A549 (cell line): ENCODE measurements at regions not wholly inside any gene's neighbourhood (a gene's known extent, or its start where the extent isn't known, plus 50 kb on each side); places are given as distances from the start of the nearest gene placed in this dataset.

Experiments used
- ATAC-seq, 2 experiments: fragments of 200-7000 bp in 1 of 2; fragments of >200 bp in 1 of 2; cut with Nextera tagmentation in 1 of 2; cut with Tn5 transposase in 1 of 2; 3 replicates each; pipeline versions ENCODE4 v1.8.0 to v1.9.1; 2018 to 2020; ENCODE audit warnings: mild to moderate bottlenecking in 1 of 2, moderate library complexity in 1 of 2
- CTCF ChIA-PET: fragments of 300-600 bp; sonication (Branson Sonifier 250); formaldehyde crosslinking; extraction: SDS; loops from one replicate; lab custom pipeline; 2021; ENCODE audit warnings: antibody characterized with exemption, inconsistent platforms; lab: Yijun Ruan, JAX
- POLR2A ChIA-PET: fragments of 350-600 bp; formaldehyde crosslinking; extraction: SDS; loops from one replicate; lab custom pipeline; 2021; ENCODE audit warnings: antibody characterized with exemption, inconsistent platforms; lab: Yijun Ruan, JAX
- DNase-seq, 2 experiments: peaks; one replicate each; pipeline versions ENCODE4 v3.0.0 to v3.0.0-alpha.2; 2011 to 2016; ENCODE audit warnings: low read depth in 1 of 2, low spot score in 1 of 2
- FAIRE-seq: peaks from 2 replicates; lab custom pipeline; 2011; peaks lifted over from hg19 to GRCh38; lab: Jason Lieb, UNC
- H3K27ac ChIP-seq, 2 experiments: fragments of >200 bp; sonication (Bioruptor Twin); formaldehyde crosslinking; 3 replicates each; pipeline ENCODE4 v1.5.1; 2016 to 2017
- H3K4me1 ChIP-seq: fragments of >200 bp; sonication (Bioruptor Twin); formaldehyde crosslinking; 3 replicates; pipeline ENCODE4 v1.6.1; 2016
- H3K4me2 ChIP-seq: fragments of >200 bp; sonication (Bioruptor Twin); formaldehyde crosslinking; 3 replicates; pipeline ENCODE4 v1.6.1; 2016
- H3K4me3 ChIP-seq: fragments of >200 bp; sonication (Bioruptor Twin); formaldehyde crosslinking; 3 replicates; pipeline ENCODE4 v1.5.1; 2016
- H3K9me3 ChIP-seq: fragments of >200 bp; sonication (Bioruptor Twin); formaldehyde crosslinking; 3 replicates; pipeline ENCODE4 v1.6.1; 2016
- BHLHE40 ChIP-seq: IDR thresholded peaks from 2 replicates; pipeline ENCODE4 v1.6.1; 2012; ENCODE audit warnings: low read depth, low read length, inconsistent platforms
- CBX2 ChIP-seq: fragments of 200-600 bp; sonication (generic); IDR thresholded peaks from 2 replicates; pipeline ENCODE4 v1.6.1; 2016; ENCODE audit warnings: low read depth, mild to moderate bottlenecking, borderline replicate concordance
- CBX8 ChIP-seq: fragments of 200-600 bp; sonication (generic); IDR thresholded peaks from 2 replicates; pipeline ENCODE4 v1.6.1; 2016
- CEBPB ChIP-seq, 2 experiments: fragments of >200 bp in 1 of 2; sonication (Bioruptor Twin) in 1 of 2; formaldehyde crosslinking in 1 of 2; IDR thresholded peaks; 2 replicates each; pipeline ENCODE4 v1.6.1; 2012 to 2016
- EHF ChIP-seq: fragments of 250-450 bp; sonication (Bioruptor Pico); IDR thresholded peaks from 2 replicates; pipeline ENCODE4 v1.5.0; 2020; ENCODE audit warnings: mild to moderate bottlenecking
- EP300 ChIP-seq, 2 experiments: fragments of >200 bp; sonication (Bioruptor Twin); formaldehyde crosslinking; IDR thresholded peaks; 2 replicates in 1 of 2; 3 replicates in 1 of 2; pipeline ENCODE4 v1.6.1; 2016 to 2017
- HDAC2 ChIP-seq: fragments of 200-600 bp; sonication (generic); IDR thresholded peaks from 2 replicates; pipeline ENCODE4 v1.6.1; 2016
- HOXA7 ChIP-seq: fragments of 250-450 bp; sonication (Bioruptor Pico); IDR thresholded peaks from 2 replicates; pipeline ENCODE4 v1.5.0; 2020; ENCODE audit warnings: mild to moderate bottlenecking, moderate library complexity
- MAFK ChIP-seq: fragments of 450-650 bp; IDR thresholded peaks from 2 replicates; pipeline ENCODE4 v1.6.1; 2014; ENCODE audit not compliant: partially characterized antibody
- MAZ ChIP-seq: fragments of 150-350 bp; IDR thresholded peaks from 2 replicates; pipeline ENCODE4 v1.6.1; 2014; ENCODE audit warnings: antibody characterized with exemption, low read depth, low read length, borderline replicate concordance
- MYC ChIP-seq: IDR thresholded peaks from 2 replicates; pipeline ENCODE4 v1.6.1; 2012; ENCODE audit warnings: mild to moderate bottlenecking, inconsistent platforms, low read length, improper control_type of control experiment, borderline replicate concordance
- NFE2L2 ChIP-seq: fragments of 150-350 bp; conservative IDR thresholded peaks from 2 replicates; pipeline ENCODE4 v1.6.1; 2014; ENCODE audit warnings: low read length
- NR3C1 ChIP-seq: fragments of >200 bp; sonication (Bioruptor Twin); formaldehyde crosslinking; IDR thresholded peaks from 3 replicates; pipeline ENCODE4 v1.6.1; 2017
- PHF8 ChIP-seq: fragments of 200-600 bp; sonication (generic); IDR thresholded peaks from 2 replicates; pipeline ENCODE4 v1.6.1; 2016; ENCODE audit warnings: low read depth, mild to moderate bottlenecking, antibody characterized with exemption, moderate library complexity, borderline replicate concordance
- RCOR1 ChIP-seq: fragments of 150-350 bp; IDR thresholded peaks from 2 replicates; pipeline ENCODE4 v1.6.1; 2014; ENCODE audit warnings: antibody characterized with exemption, low read length, low read depth
- RFX5 ChIP-seq: fragments of 450-650 bp; IDR thresholded peaks from 2 replicates; pipeline ENCODE4 v1.7.1; 2014; ENCODE audit warnings: antibody characterized with exemption, mild to moderate bottlenecking, moderate library complexity
- TP53 ChIP-seq: fragments of 250-450 bp; sonication (Bioruptor Pico); IDR thresholded peaks from 2 replicates; pipeline ENCODE4 v1.5.0; 2021; ENCODE audit warnings: mild to moderate bottlenecking, moderate library complexity
- ZFP36 ChIP-seq: fragments of 450-650 bp; IDR thresholded peaks from 2 replicates; pipeline ENCODE4 v1.6.1; 2014; ENCODE audit warnings: borderline replicate concordance; ENCODE audit not compliant: partially characterized antibody
- WGBS: methylation state at CpG from one replicate; pipeline ENCODE4 v1.1.6; 2017; ENCODE audit errors: missing lambda C conversion rate; 5-methylcytosine and 5-hydroxymethylcytosine counted together
- TF ChIP-seq, protein P1 (sequence below): fragments of 150-350 bp; IDR thresholded peaks from 2 replicates; pipeline ENCODE4 v1.6.1; 2014; ENCODE audit warnings: low read depth, mild to moderate bottlenecking, low read length
- TF ChIP-seq, protein P2 (sequence below): IDR thresholded peaks from 2 replicates; pipeline ENCODE4 v1.6.1; 2012
- TF ChIP-seq, protein P3 (sequence below): fragments of 200-600 bp; sonication (generic); IDR thresholded peaks from 2 replicates; pipeline ENCODE4 v1.6.1; 2016; ENCODE audit warnings: antibody characterized with exemption, mild to moderate bottlenecking, moderate library complexity
- TF ChIP-seq, protein P4 (sequence below): fragments of 450-650 bp; IDR thresholded peaks from 2 replicates; pipeline ENCODE4 v1.6.1; 2014; ENCODE audit warnings: antibody characterized with exemption
- TF ChIP-seq, protein P5 (sequence below): fragments of >200 bp; sonication (Bioruptor Twin); formaldehyde crosslinking; IDR thresholded peaks from 3 replicates; pipeline ENCODE4 v1.5.1; 2016
- TF ChIP-seq, protein P6 (sequence below): IDR thresholded peaks from 2 replicates; pipeline ENCODE4 v1.6.1; 2012; ENCODE audit warnings: low read depth, borderline replicate concordance

DNA sequence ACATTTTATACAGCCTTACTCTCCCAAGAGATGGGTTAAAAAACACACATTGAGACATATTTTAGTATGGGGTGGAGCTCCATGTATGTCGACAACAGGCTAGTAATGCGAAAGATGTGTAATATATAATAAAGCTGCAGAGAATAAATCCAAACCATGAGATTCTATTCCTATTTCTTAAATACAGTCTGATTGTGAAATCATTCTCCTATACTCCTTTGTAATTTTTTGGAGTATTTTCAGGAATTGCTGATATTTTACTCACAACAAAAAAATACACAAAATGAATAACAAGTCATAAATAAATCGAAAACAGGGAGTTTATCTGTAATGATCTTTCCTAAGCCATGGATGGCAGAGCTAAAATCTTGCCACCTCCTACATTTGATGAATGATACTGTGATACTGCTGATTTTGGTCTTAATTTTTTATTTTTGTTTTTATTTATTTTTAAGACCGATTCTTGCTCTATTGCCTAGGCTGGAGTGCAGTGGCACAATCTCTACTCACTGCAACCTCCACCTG is 173.5 kb upstream of the KLF6 start:
- TF ChIP-seq CEBPB (IDR thresholded peaks at IDR 0.05) = no peak
- no peak for TF ChIP-seq MYC
- TF ChIP-seq, protein P1, sequence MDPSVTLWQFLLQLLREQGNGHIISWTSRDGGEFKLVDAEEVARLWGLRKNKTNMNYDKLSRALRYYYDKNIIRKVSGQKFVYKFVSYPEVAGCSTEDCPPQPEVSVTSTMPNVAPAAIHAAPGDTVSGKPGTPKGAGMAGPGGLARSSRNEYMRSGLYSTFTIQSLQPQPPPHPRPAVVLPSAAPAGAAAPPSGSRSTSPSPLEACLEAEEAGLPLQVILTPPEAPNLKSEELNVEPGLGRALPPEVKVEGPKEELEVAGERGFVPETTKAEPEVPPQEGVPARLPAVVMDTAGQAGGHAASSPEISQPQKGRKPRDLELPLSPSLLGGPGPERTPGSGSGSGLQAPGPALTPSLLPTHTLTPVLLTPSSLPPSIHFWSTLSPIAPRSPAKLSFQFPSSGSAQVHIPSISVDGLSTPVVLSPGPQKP = no peak
- TF ChIP-seq BHLHE40 = no peak
- no peak for TF ChIP-seq EP300 (IDR thresholded peaks at IDR 0.05)
- no peak for TF ChIP-seq ZFP36
- no peak for TF ChIP-seq HDAC2
- TF ChIP-seq CBX8 = no peak
- TF ChIP-seq, protein P2, sequence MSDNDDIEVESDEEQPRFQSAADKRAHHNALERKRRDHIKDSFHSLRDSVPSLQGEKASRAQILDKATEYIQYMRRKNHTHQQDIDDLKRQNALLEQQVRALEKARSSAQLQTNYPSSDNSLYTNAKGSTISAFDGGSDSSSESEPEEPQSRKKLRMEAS = no peak
- no peak for TF ChIP-seq RFX5
- TF ChIP-seq, protein P3, sequence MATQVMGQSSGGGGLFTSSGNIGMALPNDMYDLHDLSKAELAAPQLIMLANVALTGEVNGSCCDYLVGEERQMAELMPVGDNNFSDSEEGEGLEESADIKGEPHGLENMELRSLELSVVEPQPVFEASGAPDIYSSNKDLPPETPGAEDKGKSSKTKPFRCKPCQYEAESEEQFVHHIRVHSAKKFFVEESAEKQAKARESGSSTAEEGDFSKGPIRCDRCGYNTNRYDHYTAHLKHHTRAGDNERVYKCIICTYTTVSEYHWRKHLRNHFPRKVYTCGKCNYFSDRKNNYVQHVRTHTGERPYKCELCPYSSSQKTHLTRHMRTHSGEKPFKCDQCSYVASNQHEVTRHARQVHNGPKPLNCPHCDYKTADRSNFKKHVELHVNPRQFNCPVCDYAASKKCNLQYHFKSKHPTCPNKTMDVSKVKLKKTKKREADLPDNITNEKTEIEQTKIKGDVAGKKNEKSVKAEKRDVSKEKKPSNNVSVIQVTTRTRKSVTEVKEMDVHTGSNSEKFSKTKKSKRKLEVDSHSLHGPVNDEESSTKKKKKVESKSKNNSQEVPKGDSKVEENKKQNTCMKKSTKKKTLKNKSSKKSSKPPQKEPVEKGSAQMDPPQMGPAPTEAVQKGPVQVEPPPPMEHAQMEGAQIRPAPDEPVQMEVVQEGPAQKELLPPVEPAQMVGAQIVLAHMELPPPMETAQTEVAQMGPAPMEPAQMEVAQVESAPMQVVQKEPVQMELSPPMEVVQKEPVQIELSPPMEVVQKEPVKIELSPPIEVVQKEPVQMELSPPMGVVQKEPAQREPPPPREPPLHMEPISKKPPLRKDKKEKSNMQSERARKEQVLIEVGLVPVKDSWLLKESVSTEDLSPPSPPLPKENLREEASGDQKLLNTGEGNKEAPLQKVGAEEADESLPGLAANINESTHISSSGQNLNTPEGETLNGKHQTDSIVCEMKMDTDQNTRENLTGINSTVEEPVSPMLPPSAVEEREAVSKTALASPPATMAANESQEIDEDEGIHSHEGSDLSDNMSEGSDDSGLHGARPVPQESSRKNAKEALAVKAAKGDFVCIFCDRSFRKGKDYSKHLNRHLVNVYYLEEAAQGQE = no peak
- no peak for TF ChIP-seq RCOR1
- TF ChIP-seq NFE2L2 = no peak
- TF ChIP-seq, protein P4, sequence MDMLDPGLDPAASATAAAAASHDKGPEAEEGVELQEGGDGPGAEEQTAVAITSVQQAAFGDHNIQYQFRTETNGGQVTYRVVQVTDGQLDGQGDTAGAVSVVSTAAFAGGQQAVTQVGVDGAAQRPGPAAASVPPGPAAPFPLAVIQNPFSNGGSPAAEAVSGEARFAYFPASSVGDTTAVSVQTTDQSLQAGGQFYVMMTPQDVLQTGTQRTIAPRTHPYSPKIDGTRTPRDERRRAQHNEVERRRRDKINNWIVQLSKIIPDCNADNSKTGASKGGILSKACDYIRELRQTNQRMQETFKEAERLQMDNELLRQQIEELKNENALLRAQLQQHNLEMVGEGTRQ = no peak
- TF ChIP-seq EHF (CRISPR knock-in tag) = no peak
- TF ChIP-seq, protein P5, sequence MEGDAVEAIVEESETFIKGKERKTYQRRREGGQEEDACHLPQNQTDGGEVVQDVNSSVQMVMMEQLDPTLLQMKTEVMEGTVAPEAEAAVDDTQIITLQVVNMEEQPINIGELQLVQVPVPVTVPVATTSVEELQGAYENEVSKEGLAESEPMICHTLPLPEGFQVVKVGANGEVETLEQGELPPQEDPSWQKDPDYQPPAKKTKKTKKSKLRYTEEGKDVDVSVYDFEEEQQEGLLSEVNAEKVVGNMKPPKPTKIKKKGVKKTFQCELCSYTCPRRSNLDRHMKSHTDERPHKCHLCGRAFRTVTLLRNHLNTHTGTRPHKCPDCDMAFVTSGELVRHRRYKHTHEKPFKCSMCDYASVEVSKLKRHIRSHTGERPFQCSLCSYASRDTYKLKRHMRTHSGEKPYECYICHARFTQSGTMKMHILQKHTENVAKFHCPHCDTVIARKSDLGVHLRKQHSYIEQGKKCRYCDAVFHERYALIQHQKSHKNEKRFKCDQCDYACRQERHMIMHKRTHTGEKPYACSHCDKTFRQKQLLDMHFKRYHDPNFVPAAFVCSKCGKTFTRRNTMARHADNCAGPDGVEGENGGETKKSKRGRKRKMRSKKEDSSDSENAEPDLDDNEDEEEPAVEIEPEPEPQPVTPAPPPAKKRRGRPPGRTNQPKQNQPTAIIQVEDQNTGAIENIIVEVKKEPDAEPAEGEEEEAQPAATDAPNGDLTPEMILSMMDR = no peak
- FAIRE-seq = no peak
- no peaks in the 10 kb centered on the region for H3K9me3 ChIP-seq
- ATAC-seq = no peak
- DNase-seq = no peak
- WGBS = 68% methylated on average over 4 of the region's 4 CpGs
- no peak overlapping the region for H3K4me2 ChIP-seq
- peaks cover 8% of the 10 kb centered on the region; the same call in 1 of the 3 replicates for H3K4me1 ChIP-seq
- ChIA-PET CTCF (interaction anchor here (0.8 kb wide), 1 partner anchor 637 kb away, joined by 5 read pairs; no protein-coding TSS in a partner anchor), POLR2A (no interaction called here)
- H3K4me3 ChIP-seq = no peak overlapping the region
- no peak overlapping the region for H3K27ac ChIP-seq

DNA sequence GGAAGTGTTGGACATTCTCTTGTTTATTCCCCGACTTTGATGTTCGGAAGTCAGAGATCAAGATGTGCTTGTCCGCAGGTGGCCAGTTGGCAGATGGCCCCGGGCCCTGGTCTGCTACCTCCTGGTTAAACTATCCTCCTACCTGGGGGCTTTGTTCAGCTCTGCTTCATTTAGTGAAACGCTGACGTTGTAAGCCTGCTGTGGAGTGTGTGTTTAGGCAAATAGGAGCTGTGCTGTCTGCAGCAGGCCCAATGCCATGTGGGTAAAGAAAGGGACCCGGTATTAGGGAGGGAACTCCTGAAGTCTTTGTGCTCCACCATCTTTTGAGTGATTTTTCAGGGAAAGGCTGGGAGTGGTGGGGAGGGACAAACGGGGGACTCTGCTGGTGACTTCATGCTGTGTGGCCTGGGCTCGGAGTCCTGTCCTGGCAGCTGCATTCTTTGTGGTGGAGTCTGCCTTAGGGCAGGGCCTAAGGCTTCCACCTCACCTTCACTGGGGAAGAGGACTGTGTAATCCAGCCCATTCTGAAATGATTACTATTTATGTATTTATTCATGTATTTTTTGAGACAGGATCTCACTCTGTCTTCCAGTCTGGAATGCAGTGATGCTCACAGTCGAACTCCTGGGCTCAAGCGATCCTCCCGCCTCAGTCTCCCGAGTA is 171.1 kb upstream of the KLF6 start:
- Histone ChIP-seq H3K4me3 (no peak overlapping the region), H3K4me1 (no peaks in the 10 kb centered on the region), H3K27ac (no peak overlapping the region), H3K9me3 (no peaks in the 10 kb centered on the region), H3K4me2 (no peak overlapping the region)
- ATAC-seq (no peak), FAIRE-seq (no peak), DNase-seq (no peak)
- TF ChIP-seq PHF8 = no peak
- TF ChIP-seq NR3C1 = no peak
- TF ChIP-seq MAFK = no peak
- no peak for TF ChIP-seq CEBPB (IDR thresholded peaks at IDR 0.05)
- TF ChIP-seq HOXA7 = no peak
- TF ChIP-seq TP53 = no peak
- TF ChIP-seq BHLHE40 = no peak
- TF ChIP-seq CBX2 = no peak
- no peak for TF ChIP-seq CBX8
- TF ChIP-seq, protein P6, sequence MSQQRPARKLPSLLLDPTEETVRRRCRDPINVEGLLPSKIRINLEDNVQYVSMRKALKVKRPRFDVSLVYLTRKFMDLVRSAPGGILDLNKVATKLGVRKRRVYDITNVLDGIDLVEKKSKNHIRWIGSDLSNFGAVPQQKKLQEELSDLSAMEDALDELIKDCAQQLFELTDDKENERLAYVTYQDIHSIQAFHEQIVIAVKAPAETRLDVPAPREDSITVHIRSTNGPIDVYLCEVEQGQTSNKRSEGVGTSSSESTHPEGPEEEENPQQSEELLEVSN = no peak
- TF ChIP-seq MAZ = no peak
- 88% methylated on average over 13 of the region's 13 CpGs for WGBS
- ChIA-PET POLR2A (interaction anchor here (0.9 kb wide), 1 partner anchor 170 kb away, joined by 3 read pairs; no protein-coding TSS in a partner anchor), CTCF (interaction anchor here (1.2 to 1.9 kb wide), 3 partner anchors 7 to 19 kb away, joined by 3 to 6 read pairs (median 4); no protein-coding TSS in a partner anchor)
